ENCODE measurements at regions not wholly inside any gene's neighbourhood (a gene's known extent, or its start where the extent isn't known, plus 50 kb on each side); places are given as distances from the start of the nearest gene placed in this dataset.

DNA sequence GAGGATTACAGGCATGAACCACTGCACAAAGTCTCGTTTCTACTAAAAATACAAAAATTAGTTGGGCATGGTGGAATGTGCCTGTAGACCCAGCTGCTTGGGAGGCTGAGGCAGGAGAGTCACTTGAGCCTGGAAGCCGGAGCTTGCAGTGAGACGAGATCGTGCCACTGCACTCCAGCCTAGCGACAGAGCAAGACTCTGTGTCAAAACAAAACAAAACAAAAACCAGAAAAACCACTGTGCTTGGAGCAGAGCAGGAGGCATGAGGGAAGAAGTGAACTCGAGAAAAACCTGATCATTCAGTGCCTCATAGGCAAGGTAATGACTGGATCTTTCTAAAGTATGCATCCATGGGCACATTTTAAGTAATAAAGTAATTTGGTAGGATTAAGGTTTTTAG lies 487.8 kb downstream of the KCNH5 start:
- H3K9ac ChIP-seq (ENCODE audit: insufficient read depth, low read depth, low read length) = no peak overlapping the region
- H3K27ac ChIP-seq (ENCODE audit: extremely low read length, insufficient read depth, low read length) = no peak overlapping the region
- in situ Hi-C loops (cut with HindIII; ENCODE audit: extremely low pct_ligation_motif_present, low pct_unique_long_range_greater_than_20kb) = no loop called here
- ChIA-PET CTCF (ENCODE audit: low intra/inter-chr PET ratio, low total read pairs) (no interaction called here), POLR2A (no interaction called here)
- DNase-seq (ENCODE audit: low spot score) = no peak
- intact Hi-C loops (cut with micrococcal nuclease; ENCODE audit: unreplicated experiment) = no loop called here
- no peaks in the 10 kb centered on the region for H3K4me1 ChIP-seq (ENCODE audit: insufficient read depth, low read length)
- H3K4me3 ChIP-seq (replicated peaks in 1 of 3; ENCODE audit: insufficient read depth in 1 of 3, low read depth in 2 of 3, low read length in 3 of 3) = no peak overlapping the region
- 31% methylated on average over 6 of the region's 6 CpGs for WGBS (ENCODE audit: low lambda C conversion rate)
- H3K36me3 ChIP-seq (replicated peaks in 1 of 2; ENCODE audit: control insufficient read depth in 1 of 2, insufficient read depth in 2 of 2, low read length in 2 of 2) = no peaks in the 10 kb centered on the region
- no peaks in the 10 kb centered on the region for H3K27me3 ChIP-seq (ENCODE audit: control insufficient read depth in 1 of 2, insufficient read depth in 2 of 2, low read length in 2 of 2)
- H4K20me1 ChIP-seq (ENCODE audit: insufficient read depth, low read length) = no peaks in the 10 kb centered on the region
- TF ChIP-seq, protein P1, sequence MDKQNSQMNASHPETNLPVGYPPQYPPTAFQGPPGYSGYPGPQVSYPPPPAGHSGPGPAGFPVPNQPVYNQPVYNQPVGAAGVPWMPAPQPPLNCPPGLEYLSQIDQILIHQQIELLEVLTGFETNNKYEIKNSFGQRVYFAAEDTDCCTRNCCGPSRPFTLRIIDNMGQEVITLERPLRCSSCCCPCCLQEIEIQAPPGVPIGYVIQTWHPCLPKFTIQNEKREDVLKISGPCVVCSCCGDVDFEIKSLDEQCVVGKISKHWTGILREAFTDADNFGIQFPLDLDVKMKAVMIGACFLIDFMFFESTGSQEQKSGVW (CRISPR knock-in tag; IDR thresholded peaks at IDR 0.05; ENCODE audit: borderline replicate concordance) = no peak
- no peak for TF ChIP-seq ATAD3A (CRISPR knock-in tag; IDR thresholded peaks at IDR 0.05)
- TF ChIP-seq, protein P2, sequence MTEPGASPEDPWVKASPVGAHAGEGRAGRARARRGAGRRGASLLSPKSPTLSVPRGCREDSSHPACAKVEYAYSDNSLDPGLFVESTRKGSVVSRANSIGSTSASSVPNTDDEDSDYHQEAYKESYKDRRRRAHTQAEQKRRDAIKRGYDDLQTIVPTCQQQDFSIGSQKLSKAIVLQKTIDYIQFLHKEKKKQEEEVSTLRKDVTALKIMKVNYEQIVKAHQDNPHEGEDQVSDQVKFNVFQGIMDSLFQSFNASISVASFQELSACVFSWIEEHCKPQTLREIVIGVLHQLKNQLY (CRISPR knock-in tag; IDR thresholded peaks at IDR 0.05) = no peak
- no peak for TF ChIP-seq MAFG (CRISPR knock-in tag; IDR thresholded peaks at IDR 0.05)
- ATAC-seq = no peak
- H3K4me2 ChIP-seq (ENCODE audit: low read depth, low read length) = no peak overlapping the region
- FAIRE-seq = no peak
- no peaks in the 10 kb centered on the region for H3K79me2 ChIP-seq (ENCODE audit: insufficient read depth, low read length)
- no peak overlapping the region for H2AFZ ChIP-seq (ENCODE audit: low read length)
- no TSS peak for BruUV-seq (replicated peaks)
- peaks cover 47% of the 10 kb centered on the region for H3K9me3 ChIP-seq (ENCODE audit: low read length)

DNA sequence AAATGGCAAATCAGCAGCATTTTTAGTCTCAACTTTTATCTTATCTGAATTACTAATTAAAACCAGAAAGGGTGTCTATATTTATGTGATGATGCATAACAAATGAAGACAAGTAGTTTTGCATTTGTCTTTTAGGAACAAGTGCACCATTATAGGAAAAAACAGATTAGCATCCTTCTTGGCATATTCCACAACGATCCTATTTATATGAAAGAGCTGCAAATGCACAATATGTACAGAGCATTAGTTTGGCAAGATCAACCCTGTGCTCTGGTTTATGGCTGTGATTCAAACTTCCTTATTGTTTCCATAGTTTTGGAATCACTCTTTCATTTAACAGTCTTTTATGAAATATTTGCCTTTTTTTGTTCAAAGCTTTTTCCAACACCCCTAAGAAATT lies 486.8 kb downstream of the KCNH5 start:
- Histone ChIP-seq H3K79me2 (ENCODE audit: insufficient read depth, low read length) (no peaks in the 10 kb centered on the region), H3K27ac (ENCODE audit: extremely low read length, insufficient read depth, low read length) (no peak overlapping the region), H3K36me3 (replicated peaks in 1 of 2; ENCODE audit: control insufficient read depth in 1 of 2, insufficient read depth in 2 of 2, low read length in 2 of 2) (no peaks in the 10 kb centered on the region), H3K4me1 (ENCODE audit: insufficient read depth, low read length) (no peaks in the 10 kb centered on the region), H3K4me3 (replicated peaks in 1 of 3; ENCODE audit: insufficient read depth in 1 of 3, low read depth in 2 of 3, low read length in 3 of 3) (no peak overlapping the region), H3K27me3 (ENCODE audit: control insufficient read depth in 1 of 2, insufficient read depth in 2 of 2, low read length in 2 of 2) (no peaks in the 10 kb centered on the region), H3K9me3 (ENCODE audit: low read length) (peaks cover 47% of the 10 kb centered on the region), H3K9ac (ENCODE audit: insufficient read depth, low read depth, low read length) (no peak overlapping the region), H4K20me1 (ENCODE audit: insufficient read depth, low read length) (no peaks in the 10 kb centered on the region), H3K4me2 (ENCODE audit: low read depth, low read length) (no peak overlapping the region), H2AFZ (ENCODE audit: low read length) (no peak overlapping the region)
- FAIRE-seq = no peak
- in situ Hi-C loops (cut with HindIII; ENCODE audit: extremely low pct_ligation_motif_present, low pct_unique_long_range_greater_than_20kb) (no loop called here), intact Hi-C loops (cut with micrococcal nuclease; ENCODE audit: unreplicated experiment) (no loop called here)
- TF ChIP-seq KDM6A (CRISPR knock-in tag; IDR thresholded peaks at IDR 0.05; ENCODE audit: low read depth) (no peak), HMG20B (CRISPR knock-in tag; conservative IDR thresholded peaks at IDR 0.05) (no peak), ZNF224 (CRISPR knock-in tag; IDR thresholded peaks at IDR 0.05) (no peak), THYN1 (CRISPR knock-in tag; IDR thresholded peaks at IDR 0.05; ENCODE audit: borderline replicate concordance, low read depth) (no peak), PAWR (CRISPR knock-in tag; IDR thresholded peaks at IDR 0.05; ENCODE audit: borderline replicate concordance) (no peak), ZNF768 (CRISPR knock-in tag; IDR thresholded peaks at IDR 0.05) (no peak), ZNF616 (CRISPR knock-in tag; IDR thresholded peaks at IDR 0.05; ENCODE audit: low read depth) (no peak), KDM5A (IDR thresholded peaks at IDR 0.05; ENCODE audit: borderline replicate concordance, low read length) (no peak), TP53 (CRISPR knock-in tag; conservative IDR thresholded peaks at IDR 0.05) (no peak), ZNF816 (CRISPR knock-in tag; IDR thresholded peaks at IDR 0.05; ENCODE audit: borderline replicate concordance) (no peak), ZNF256 (CRISPR knock-in tag; conservative IDR thresholded peaks at IDR 0.05) (no peak)
- TF ChIP-seq, protein P3, sequence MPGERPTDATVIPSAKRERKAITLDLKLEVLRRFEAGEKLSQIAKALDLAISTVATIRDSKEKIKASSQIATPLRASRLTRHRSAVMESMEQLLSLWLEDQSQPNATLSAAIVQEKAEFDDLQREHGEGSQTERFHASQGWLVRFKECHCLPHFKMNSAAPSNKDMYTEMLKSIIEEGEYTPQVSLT (CRISPR knock-in tag; IDR thresholded peaks at IDR 0.05; ENCODE audit: borderline replicate concordance, low read depth) = no peak
- TF ChIP-seq, protein P4, sequence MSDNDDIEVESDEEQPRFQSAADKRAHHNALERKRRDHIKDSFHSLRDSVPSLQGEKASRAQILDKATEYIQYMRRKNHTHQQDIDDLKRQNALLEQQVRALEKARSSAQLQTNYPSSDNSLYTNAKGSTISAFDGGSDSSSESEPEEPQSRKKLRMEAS (IDR thresholded peaks at IDR 0.05) = no peak
- TF ChIP-seq, protein P5, sequence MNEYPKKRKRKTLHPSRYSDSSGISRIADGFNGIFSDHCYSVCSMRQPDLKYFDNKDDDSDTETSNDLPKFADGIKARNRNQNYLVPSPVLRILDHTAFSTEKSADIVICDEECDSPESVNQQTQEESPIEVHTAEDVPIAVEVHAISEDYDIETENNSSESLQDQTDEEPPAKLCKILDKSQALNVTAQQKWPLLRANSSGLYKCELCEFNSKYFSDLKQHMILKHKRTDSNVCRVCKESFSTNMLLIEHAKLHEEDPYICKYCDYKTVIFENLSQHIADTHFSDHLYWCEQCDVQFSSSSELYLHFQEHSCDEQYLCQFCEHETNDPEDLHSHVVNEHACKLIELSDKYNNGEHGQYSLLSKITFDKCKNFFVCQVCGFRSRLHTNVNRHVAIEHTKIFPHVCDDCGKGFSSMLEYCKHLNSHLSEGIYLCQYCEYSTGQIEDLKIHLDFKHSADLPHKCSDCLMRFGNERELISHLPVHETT (CRISPR knock-in tag; conservative IDR thresholded peaks at IDR 0.05) = no peak
- BruUV-seq (replicated peaks) = no TSS peak
- 0% methylated on average over 1 of the region's 1 CpG for WGBS (ENCODE audit: low lambda C conversion rate)
- ATAC-seq = no peak
- CTCF ChIA-PET (ENCODE audit: low intra/inter-chr PET ratio, low total read pairs) = no interaction called here
- POLR2A ChIA-PET = no interaction called here
- DNase-seq (ENCODE audit: low spot score) = no peak

Data from HepG2 (cell line).